ENCODE measurements at regions not wholly inside any gene's neighbourhood (a gene's known extent, or its start where the extent isn't known, plus 50 kb on each side); places are given as distances from the start of the nearest gene placed in this dataset.
A peak's percentile ranks its signal among the peaks of the same experiment; 100 is the strongest.

DNA sequence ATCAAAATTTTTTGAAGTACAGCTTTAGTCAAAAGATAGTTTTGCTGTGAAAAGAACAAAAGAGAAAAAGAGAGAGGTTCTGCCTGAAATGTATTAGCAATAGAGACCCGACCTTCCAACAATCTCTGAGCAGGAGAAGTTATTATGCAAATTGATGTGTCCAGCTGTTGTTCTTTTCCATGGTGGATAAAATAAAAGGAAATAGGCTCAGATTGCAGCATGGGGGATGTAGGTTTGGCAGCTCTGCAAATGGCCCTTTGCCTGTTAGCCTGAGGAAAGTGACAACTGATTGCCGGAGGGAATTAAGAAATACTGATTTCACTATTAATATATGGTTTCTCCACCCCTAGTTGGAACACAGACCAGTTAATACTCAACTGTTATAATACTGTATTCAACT lies 1283.2 kb upstream of the NXPH2 start:
- DNase-seq: no peak

DNA sequence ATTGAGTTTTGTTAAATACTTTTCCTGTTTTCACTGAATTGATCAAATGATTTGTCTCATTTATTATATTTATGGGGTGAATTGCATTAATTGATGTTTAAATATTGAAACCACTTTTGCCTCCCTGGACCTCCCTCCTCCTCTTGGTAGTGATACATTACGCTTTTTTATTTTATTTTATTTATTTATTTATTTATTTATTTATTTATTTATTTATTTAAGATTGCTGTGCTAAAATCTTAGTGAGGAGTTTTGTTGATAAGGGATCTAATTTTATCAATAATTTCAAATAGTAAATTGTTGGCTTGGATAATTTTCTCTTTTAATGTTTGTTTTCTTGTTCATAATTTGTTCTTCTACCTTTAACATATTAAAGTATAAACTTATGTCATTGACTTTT lies 1281.0 kb upstream of the NXPH2 start:
- DNase-seq: no peak

DNA sequence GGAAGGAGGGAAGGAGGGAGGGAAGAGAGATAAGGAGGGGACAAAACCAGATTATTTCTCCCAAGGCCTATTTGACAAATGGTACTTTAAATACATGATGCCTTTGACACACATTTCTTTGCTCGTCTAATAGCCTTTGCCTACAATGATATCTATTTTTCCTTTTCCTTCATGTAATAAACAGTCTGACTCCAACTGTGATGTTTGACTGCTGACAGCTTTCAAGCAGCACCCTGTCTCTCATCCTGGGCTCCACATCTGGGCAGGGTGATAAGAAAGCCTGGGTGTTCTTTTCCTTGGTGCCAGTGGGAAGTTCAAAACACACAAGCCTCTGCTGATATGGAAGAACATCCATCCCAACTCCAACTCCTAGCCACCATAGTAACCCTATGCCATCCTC lies 1277.7 kb upstream of the NXPH2 start:
- DNase-seq: no peak

DNA sequence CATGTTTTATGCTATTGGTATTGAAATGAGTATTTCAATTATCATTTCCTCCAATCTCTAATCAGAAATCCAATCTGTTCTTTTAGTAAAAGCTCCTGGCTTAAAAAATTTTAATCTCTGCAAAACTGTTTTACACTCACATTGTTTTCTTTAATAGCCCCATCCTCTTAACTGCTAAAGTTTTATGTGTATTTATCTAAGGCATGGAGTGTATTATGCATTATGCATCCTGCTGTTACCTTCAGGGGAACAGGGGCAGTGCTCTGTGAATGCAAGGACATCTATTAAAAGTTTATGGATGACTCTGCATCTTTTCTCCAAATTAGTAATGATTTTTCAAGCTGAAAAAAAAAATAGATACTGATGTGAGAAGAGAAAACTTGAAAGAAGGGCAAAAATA lies 1261.6 kb upstream of the NXPH2 start:
- no peak for DNase-seq

DNA sequence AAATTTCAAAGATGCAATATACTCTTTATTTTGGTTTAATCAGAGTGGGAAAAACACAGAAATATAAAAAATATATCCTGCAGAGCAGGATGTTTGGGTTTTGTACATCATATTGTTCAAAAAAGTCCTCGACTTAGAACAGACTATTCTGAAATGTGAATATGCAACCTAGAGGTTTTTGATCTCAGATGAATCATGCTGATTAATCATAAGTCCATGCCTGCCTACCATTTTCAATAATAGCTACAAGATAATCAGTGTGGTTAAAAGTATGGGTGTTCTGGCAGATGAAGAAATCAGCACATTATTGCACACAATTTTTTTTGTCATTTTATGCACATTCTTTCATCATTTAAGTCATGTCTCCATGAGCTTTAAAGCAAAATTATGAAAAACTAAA lies 1261.0 kb upstream of the NXPH2 start:
- DNase-seq: no peak

DNA sequence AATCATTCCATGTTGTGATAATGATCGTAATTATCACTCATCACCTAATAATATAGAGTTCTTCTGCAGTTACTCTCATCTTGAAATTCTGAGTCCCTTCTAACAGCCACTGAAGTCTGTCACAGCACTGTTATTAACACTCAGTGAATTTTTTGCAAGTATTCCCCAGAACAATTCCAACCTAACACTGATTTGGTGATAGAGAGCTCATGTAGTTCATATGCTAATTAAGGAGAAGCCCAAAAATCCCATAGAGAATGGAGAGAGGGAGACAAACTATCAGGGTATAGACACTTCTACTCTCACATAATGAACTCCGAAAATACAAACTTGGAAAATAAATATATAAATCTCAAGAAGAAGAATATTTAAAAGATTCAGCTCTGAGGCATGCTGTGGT lies 1253.4 kb upstream of the NXPH2 start:
- no peak for DNase-seq

DNA sequence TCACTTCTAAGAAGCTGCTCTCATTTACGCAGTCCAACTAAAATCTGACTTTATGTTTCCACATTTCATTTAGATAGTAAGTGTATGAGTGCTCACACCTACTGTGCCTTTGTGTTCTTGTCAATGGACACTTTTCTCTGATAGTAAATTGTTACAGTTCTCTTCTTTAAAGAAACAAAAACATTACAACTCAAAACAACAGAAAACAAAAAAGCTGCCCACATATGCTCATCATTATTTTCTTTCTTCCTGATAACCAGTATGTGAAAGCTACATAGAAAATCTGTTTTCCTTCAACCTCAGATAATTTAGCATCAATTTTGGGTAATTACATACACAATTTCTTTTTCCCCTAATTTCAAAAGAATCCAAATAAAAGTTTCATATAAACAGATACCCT lies 1247.8 kb upstream of the NXPH2 start:
- no peak for DNase-seq

DNA sequence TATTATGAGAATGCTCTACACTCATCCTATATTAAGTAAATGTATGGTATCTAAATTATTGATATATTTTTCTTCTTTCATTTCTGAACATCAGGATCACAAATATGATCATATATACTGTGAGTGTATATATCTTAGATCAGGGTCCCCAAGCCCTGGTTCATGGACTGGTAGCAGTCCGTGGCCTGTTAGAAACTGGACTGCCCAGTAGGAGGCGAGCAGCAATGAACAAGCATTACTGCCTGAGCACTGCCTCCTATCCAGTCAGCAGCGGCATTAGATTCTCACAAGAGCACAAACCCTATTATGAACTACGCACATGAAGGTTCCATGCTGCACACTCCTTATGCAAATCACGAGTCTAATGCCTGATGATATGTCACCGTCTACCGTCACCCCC lies 1247.1 kb upstream of the NXPH2 start:
- no peak for DNase-seq

DNA sequence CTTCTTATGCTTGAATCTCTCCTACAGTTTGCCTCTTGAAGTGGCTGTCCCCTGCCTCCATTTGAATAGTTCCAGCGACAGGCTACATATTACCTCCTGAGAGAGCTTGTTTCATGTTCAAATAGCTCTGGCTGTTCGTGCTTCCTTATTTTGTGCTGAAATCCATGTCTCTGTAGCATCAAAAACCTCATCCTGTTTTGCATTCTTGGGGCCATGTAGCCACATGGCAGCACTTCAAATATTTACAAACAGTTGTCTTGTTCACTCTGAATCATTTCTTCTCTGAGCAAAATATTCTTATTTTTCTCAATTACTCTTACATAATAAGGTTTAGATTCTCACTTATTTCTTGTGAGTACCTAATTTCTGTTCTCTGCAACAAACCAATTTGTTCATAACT lies 1243.1 kb upstream of the NXPH2 start:
- no peak for DNase-seq

DNA sequence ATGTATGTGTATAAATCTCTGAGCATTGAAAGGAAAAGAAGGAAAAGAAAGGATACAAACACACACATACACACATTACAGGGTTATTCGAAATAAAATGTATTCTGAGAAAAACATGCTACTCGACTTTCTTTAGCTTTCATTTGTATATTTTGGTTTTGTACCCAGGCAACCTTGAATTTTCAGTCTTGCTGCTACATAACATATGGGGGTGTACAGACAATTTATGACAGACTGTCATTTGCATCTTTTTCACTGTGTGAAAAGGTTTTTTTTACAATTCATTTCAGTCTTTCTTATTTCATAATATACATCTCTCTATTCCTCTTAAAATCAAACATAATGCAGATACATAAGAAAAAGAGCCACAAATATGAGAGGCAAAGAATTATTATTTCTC lies 1238.4 kb upstream of the NXPH2 start:
- DNase-seq: no peak

DNA sequence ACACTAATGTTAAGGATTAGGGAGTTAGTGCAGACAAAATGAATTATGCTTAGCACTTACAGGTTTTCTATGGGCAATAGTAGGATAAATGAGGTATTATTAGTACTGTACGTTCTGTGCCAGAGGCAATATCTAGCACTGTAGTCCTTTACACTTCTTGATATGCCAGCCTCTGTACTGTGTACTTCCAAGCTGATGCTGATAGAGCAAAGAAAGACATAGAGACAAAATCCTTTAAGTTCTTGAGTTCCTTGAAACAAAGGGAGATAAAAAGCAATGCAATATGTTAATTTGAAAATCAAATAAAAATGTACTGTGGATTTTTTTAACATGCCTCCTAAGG lies 1234.0 kb upstream of the NXPH2 start:
- DNase-seq: no peak

DNA sequence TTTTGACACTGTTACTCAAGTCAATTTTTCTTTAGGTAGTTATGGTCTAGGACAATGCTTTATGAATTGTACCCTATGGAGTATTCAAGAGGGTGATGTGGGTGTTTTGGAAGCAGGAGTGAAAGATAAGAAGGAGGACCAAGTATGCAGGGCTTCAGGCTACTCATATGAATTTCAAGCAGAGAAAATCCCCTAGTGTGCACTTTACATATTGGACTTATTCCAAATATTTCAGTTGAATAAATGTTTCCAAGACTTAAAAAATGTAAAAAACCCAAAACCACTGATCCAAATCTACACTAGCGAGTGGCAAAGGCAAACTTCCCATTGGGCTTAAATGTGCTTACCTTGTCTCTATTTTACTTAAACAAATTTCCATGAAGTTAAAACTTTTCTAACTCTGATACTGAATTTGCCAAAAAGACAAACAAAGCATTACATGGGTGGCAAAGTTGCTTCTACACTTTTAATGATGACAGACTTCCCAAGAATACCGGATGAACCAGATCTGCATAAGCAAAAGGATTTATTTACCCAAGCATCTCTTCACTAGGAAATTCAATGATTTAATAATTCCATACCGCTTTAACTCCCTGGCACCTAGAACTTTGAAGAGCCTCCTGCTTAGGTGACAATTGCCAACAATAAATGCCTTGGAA lies 1233.5 kb upstream of the NXPH2 start:
- no peak for DNase-seq

DNA sequence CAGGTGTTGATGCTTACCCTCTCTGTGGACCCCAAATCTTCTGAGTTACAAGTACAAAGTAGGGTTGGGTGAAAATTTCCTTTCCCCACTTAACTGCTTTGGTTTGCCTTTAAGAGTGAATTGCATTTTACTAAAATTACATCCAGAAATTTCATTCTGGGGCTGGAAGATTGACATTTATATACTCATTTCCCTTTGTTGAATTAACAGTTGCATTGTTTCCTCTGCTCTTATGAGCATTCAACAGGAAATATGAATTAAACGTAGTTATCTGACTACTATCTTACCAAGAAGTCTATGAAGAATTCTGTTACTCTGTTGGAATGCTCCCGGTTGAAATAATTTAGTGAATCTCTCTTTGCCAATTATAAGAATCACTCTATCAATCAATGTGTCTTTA lies 1231.1 kb upstream of the NXPH2 start:
- DNase-seq: no peak

DNA sequence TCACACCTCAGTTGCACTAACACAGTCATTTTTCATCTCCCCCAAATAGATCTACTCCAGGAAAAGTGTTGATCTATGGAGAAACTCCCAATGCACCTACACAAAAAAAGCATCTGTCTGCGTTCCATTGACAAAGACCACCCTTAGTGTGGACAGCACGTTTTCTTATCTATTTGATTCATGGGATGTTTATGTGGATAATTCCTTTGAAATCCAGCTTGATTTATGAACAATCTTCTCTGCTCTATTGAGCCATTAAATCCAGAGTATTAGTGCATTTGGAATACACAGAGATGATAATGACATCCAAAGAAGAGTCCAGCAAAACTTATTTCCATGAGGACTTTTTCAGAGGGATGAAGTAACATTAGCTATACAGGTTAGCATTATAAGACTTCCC lies 1221.9 kb upstream of the NXPH2 start:
- DNase-seq: no peak

DNA sequence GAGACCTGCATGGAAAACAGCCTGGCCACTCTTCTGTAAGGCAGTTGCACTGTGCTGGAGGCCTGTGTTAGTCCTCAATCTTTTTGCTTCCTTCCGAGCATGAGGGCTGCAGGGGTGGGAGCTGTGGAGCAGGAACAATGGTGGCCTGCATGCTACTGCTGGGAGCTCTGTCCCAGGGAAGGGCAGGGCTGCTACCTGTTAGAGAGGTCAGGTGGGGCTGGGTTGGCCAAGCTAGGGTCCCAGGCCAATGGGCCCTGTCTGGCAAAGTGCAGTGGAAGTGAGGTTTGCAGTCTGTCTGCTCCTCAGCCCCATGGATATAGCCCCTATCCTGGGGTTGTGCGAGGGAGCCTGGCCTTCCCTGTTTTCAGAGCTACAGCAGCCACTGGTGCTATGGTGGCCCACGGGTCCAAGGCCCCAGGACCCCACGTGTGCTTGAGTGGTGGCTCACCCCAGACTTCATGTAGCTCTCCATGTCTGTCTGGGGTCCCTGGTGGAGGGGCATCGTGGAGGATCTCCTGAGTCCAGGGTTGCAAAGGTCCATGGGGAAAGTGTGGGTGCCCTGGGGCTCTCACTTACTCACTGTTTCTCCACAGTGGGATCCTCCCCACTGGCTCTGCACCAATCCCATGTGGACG lies 1212.6 kb upstream of the NXPH2 start:
- DNase-seq: no peak

DNA sequence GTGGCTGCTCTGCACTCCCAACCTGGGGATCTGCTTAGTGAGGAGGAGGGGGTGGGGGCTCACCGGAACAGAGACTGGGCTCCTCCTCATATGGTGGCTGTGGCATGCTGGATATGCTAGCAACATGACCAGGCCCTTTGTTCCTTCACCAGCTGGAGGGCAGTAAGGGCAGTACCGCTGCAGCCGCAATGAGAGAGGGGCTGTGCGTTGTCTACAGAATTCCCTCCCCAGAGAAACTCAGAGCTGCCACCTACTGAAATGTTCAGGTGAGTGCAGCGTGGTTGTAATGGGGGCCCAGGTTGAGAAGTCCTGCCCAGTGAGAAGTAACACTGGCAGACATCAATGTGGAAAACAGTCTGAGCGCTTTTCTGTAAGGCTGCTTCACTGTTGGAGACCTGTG lies 1211.9 kb upstream of the NXPH2 start:
- no peak for DNase-seq

DNA sequence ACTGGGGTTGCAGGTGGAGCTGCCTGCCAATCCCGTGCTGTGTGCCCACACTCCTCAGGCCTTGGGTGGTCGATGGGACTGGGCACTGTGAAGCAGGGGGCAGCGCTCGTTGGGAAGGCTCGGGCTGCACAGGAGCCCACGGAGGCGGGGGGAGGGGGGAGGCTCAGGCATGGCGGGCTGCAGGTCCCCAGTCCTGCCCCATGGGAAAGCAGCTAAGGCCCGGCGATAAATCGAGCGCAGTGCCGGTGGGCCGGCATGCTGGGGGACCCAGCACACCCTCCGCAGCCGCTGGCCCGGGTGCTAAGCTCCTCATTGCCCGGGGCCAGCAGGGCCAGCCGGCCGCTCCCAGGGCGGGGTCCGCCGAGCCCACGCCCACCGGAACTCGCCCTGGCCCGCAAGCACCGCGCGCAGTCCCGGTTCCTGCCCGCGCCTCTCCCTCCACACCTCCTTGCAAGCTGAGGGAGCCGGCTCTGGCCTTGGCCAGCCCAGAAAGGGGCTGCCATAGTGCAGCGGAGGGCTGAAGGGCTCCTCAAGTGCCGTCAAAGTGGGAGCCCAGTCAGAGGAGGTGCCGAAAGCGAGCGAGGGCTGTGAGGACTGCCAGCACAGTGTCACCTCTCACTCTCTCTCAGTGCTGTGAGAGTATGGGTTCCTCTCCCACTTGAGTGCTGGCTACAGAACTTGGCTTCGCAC lies 1210.6 kb upstream of the NXPH2 start:
- peak in 1 of 51 donors; percentile 2 for DNase-seq

DNA sequence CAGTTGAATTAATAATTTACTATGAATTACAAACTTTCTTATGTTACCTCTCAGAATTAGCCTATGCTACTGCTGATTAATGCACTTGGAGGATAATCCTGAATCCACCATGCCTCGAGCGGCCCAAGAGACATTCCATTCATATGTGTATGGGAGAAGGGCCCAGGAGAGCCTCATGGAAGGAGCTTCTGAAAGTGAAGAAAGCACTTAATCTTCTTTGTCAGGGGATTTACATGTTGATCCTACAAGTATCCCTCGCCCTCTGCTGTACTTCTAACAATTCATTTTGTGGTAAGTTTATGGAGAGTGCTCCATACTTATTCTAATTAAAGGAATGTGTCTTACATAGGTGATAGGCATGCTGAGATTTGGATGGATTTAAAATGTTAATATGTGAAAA lies 1189.1 kb upstream of the NXPH2 start:
- DNase-seq: no peak

DNA sequence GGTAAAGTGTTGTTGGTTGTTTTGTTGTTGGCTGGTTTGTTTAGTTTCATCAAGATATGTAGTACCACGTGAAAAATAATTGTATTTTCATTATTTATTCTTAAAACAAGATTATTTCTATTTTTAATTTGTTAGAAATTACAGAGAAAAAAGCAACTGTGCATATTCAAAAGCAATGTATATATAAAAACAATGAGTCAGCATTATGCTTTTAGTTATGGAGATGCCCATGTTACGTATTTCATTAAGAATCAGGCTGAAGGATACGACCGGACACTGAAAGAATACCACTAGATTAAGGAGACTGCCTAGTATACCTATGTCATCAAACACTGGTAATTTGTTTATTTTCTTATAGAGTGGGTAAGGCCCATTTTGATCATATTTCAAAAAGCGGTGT lies 1188.4 kb upstream of the NXPH2 start:
- no peak for DNase-seq

DNA sequence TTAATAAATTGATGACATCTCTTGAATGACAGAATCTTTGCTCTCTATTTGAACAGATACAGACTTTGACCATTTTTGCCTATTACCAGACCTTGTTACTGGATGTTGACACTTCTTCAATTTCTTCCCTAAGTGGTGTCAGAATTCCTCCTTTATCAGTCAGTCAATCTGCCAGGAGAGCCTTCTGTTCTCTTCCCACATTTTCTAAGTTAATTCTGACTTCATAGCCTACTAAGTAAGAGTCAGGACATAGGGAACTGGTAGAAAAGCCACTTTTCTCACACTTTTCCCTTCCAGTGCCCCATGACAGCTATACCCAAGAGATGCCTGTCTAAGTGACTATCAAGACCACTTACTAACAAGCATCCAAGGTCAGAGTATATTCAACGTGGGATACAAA lies 1187.5 kb upstream of the NXPH2 start:
- no peak for DNase-seq

DNA sequence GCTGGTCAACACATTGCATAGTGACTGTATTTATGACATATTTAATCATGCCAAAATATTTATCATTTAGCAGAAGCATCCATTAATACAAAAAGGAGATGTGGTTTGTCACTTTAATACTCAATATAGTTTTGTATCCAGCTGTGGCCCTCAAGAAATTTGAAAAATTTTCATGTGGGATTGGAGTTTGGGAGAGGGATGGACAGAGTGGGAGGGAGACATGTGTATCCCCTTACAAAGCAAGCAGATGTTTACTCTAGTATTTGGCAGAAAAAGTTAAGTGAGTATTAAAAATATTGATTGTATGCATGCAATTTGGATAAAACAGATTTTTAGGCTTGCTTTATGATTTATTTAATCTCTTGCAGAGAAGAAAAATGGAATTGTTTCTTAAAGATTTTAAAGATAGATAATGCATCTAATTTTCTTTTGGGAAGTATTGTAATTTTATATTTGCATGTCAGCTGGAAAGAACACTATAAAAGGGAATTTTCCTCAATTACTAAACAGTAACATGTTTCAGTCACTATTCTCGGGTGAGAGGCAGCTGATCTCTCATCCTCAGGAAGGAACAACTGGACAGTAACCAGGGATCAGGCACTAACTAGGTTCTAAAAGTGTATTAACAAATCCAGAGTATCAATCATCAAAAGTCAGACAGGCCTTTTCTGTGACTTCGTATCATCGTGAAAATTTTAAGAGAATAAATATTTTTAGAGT lies 1184.7 kb upstream of the NXPH2 start:
- DNase-seq: no peak

DNA sequence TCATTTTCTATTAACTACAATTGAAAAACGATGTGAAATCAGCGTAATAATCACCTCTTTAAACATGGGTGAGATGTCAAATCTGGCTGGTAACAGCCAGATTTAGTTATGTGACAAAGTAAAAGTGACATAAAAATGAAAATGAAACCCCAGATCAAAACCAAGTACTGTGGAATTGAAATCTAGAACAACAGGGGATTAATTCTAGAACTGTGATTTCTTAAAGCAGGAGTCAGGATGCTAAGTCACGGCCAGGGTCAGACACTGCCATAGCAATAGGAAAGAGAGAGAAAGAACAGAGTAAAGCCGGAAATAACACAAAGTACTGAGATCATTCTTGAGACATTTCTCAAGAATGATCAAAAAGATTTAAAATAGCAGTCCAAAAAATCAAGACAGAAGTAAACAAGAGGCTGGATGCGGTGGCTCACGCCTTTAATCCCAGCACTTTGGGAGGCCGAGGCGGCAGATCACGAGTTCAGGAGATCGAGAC lies 1183.7 kb upstream of the NXPH2 start:
- DNase-seq: no peak
